Adrenal gland (tissue), 9 donors: ENCODE measurements at regions not wholly inside any gene's neighbourhood (a gene's known extent, or its start where the extent isn't known, plus 50 kb on each side); places are given as distances from the start of the nearest gene placed in this dataset.

ENCODE experiments used
- DNase-seq, 7 donors: peaks; one replicate each; pipeline ENCODE4 v3.0.0-alpha.2; 2019 to 2020
- H3K27ac ChIP-seq, 5 donors: fragments of 200-600 bp; sonication (generic) in 4 of 5; 1 replicate in 3 of 5; 2 replicates in 2 of 5; pipeline versions ENCODE4 v1.5.1 to v1.8.0; 2016 to 2020; ENCODE audit warnings: mild to moderate bottlenecking in 1 of 5
- H3K27me3 ChIP-seq: fragments of 200-600 bp; 2 replicates; pipeline ENCODE4 v1.8.0; 2021
- H3K36me3 ChIP-seq, 2 donors: fragments of 200-600 bp; replicated peaks in 1 of 2; 1 replicate in 1 of 2; 2 replicates in 1 of 2; pipeline versions ENCODE4 v1.5.1 to v1.8.0; 2018 to 2022
- H3K4me1 ChIP-seq, 2 donors: fragments of 200-600 bp; replicated peaks in 1 of 2; 1 replicate in 1 of 2; 2 replicates in 1 of 2; pipeline versions ENCODE4 v1.5.1 to v1.8.0; 2018 to 2021
- H3K4me3 ChIP-seq, 4 donors: fragments of 200-600 bp; sonication (generic) in 3 of 4; one replicate each; pipeline ENCODE4 v1.5.1; 2016 to 2018
- H3K9me3 ChIP-seq, 3 donors: fragments of 200-600 bp; sonication (generic) in 1 of 3; replicated peaks in 1 of 3; 1 replicate in 2 of 3; 2 replicates in 1 of 3; pipeline versions ENCODE4 v1.5.1 to v1.8.0; 2016 to 2021
- POLR2A ChIP-seq, 2 donors: fragments of 450-650 bp; IDR thresholded peaks; one replicate each; pipeline ENCODE4 v1.6.1; 2017; ENCODE audit warnings: antibody characterized with exemption in 2 of 2, mild to moderate bottlenecking in 2 of 2, moderate library complexity in 1 of 2
- WGBS, 4 donors: extraction: QIAGEN DNeasy Blood & Tissue Kit in 2 of 4; methylation state at CpG; one replicate each; pipeline versions ENCODE4 v1.1.5 to v1.1.7; 2013 to 2017; 5-methylcytosine and 5-hydroxymethylcytosine counted together
- intact Hi-C, 2 donors: fragments of 100-400 bp; cut with DNase I; formaldehyde crosslinking; loops; one replicate each; pipeline versions ENCODE4 v1.14.1 to v1.15.0; 2022 to 2023
- TF ChIP-seq, protein P1 (sequence below), 6 experiments: fragments of 450-650 bp in 4 of 6; fragments of 200-600 bp in 2 of 6; sonication (generic) in 1 of 6; IDR thresholded peaks; 1 replicate in 5 of 6; 2 replicates in 1 of 6; pipeline versions ENCODE4 v1.5.1 to v1.8.0; 2016 to 2021; ENCODE audit warnings: antibody characterized with exemption in 6 of 6, mild to moderate bottlenecking in 2 of 6, moderate library complexity in 1 of 6
- donor health status: healthy with polysubstance abuse.
- donor health status: Bipolar disorder and iron deficiency.
- donor health status: DM: yes; HTN: yes; CAD: no.
- donor health status: DM: no; HTN: no; CAD: no.
- donor health status: DM: no; HTN: no; CAD: no.

GRCh38 chr20:60491051-60491581, 532.9 kb downstream of the CDH26 start:
- Histone ChIP-seq H3K4me3 (no peak overlapping the region), H3K9me3 (no peaks in the 10 kb centered on the region), H3K4me1 (peaks cover 0 to 3% of the 10 kb centered on the region in 2 donors), H3K27ac (peak overlapping the region in 2 of 5 donors; percentile 2 to 56), H3K27me3 (no peaks in the 10 kb centered on the region), H3K36me3 (no peaks in the 10 kb centered on the region)
- TF ChIP-seq POLR2A (IDR thresholded peaks at IDR 0.05): no peak
- TF ChIP-seq, protein P1, sequence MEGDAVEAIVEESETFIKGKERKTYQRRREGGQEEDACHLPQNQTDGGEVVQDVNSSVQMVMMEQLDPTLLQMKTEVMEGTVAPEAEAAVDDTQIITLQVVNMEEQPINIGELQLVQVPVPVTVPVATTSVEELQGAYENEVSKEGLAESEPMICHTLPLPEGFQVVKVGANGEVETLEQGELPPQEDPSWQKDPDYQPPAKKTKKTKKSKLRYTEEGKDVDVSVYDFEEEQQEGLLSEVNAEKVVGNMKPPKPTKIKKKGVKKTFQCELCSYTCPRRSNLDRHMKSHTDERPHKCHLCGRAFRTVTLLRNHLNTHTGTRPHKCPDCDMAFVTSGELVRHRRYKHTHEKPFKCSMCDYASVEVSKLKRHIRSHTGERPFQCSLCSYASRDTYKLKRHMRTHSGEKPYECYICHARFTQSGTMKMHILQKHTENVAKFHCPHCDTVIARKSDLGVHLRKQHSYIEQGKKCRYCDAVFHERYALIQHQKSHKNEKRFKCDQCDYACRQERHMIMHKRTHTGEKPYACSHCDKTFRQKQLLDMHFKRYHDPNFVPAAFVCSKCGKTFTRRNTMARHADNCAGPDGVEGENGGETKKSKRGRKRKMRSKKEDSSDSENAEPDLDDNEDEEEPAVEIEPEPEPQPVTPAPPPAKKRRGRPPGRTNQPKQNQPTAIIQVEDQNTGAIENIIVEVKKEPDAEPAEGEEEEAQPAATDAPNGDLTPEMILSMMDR (IDR thresholded peaks at IDR 0.05): no peak
- DNase-seq: no peak
- intact Hi-C loops: no loop called here
- WGBS, 4 donors: 30 to 58% (median 52%) methylated on average over 5 of the region's 5 CpGs

GRCh38 chr20:60494476-60494875, 536.3 kb downstream of the CDH26 start:
- TF ChIP-seq POLR2A (IDR thresholded peaks at IDR 0.05): no peak
- TF ChIP-seq, protein P1 (IDR thresholded peaks at IDR 0.05): no peak
- Histone ChIP-seq H3K36me3 (no peaks in the 10 kb centered on the region), H3K27me3 (no peaks in the 10 kb centered on the region), H3K4me3 (no peak overlapping the region), H3K27ac (no peak overlapping the region), H3K4me1 (peaks cover 0 to 3% of the 10 kb centered on the region in 2 donors), H3K9me3 (no peaks in the 10 kb centered on the region)
- no peak for DNase-seq
- intact Hi-C loops: no loop called here
- 74 to 85% (median 85%) methylated on average over 3 of the region's 3 CpGs for WGBS, 4 donors

DNA sequence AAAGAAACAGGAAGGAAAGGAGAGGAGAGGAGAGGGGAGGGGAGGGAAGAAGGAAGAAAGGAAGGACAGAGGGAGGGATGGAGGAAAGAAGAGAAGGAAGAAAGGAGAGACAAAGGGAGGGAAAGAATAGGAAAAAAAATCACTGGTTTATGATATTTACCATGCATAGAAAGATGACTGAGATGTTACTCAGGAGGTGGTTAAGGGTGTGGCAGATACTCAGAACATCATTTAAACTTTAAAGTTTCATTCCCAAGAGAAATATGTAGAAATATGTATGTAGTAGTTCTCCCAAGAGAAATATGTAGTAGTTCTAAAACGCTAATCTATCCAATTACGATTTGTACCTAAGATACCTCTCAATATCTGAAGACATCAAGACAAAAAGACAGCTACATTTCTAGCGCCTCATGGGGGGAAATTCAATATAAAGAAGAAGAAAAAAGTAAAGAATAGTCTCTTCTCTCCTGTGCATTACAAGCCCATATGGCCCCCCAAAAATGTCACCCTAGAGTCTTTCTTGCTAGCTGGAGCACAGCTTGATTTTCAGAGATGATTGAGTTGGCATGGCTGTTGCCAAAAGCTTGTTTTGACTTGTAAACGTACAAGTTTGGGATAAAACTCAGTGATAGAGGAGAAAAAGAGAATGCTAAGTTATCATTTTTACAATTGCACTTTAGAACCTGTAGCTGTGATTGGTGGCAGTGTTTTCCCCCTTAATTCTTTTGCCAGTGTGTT, 539.2 kb downstream of the CDH26 start:
- no peak for TF ChIP-seq POLR2A (IDR thresholded peaks at IDR 0.05)
- TF ChIP-seq, protein P1 (IDR thresholded peaks at IDR 0.05): no peak
- Histone ChIP-seq H3K27me3 (no peaks in the 10 kb centered on the region), H3K27ac (no peak overlapping the region), H3K4me3 (no peak overlapping the region), H3K36me3 (no peaks in the 10 kb centered on the region), H3K9me3 (no peaks in the 10 kb centered on the region), H3K4me1 (no peaks in the 10 kb centered on the region)
- DNase-seq: no peak
- 59 to 76% (median 69%) methylated on average over 4 of the region's 4 CpGs for WGBS, 4 donors
- intact Hi-C loops: no loop called here

DNA sequence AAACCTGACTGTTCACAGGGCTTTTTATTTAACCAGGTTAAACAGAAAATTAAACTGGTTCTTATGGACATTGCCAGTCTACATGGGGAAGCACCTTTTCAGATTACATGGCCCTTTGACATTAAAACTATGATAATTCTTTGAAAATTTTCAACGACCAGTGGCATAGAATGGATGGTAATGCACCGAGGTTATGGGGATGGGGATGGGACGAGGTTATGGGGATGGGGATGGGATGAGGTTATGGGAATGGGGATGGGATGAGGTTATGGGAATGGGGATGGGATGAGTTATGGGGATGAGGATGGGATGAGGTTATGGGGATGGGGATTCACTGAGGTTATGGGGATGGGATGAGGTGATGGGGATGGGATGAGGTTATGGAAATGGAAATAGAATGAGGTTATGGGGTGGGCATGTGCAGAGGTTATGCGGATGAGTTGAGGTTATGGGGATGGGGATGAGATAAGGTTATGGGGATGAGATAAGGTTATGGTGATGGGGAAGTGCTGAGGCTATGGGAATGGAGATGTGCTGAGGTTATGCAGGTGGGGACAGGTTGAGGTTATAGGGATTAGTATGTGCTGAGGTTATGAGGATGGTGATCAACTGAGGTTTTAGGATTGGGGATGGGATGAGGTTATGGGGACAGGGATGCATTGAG, 541.9 kb downstream of the CDH26 start:
- H3K27me3 ChIP-seq: no peaks in the 10 kb centered on the region
- H3K4me3 ChIP-seq: no peak overlapping the region
- intact Hi-C loops: no loop called here
- no peak for DNase-seq
- H3K4me1 ChIP-seq: no peaks in the 10 kb centered on the region
- H3K36me3 ChIP-seq: no peaks in the 10 kb centered on the region
- H3K9me3 ChIP-seq: no peaks in the 10 kb centered on the region
- TF ChIP-seq, protein P1 (IDR thresholded peaks at IDR 0.05): no peak
- TF ChIP-seq POLR2A (IDR thresholded peaks at IDR 0.05): no peak
- no peak overlapping the region for H3K27ac ChIP-seq
- 79 to 84% (median 79%) methylated on average over 4 of the region's 4 CpGs for WGBS, 4 donors
